IMR-90 (cell line): ENCODE measurements at regions not wholly inside any gene's neighbourhood (a gene's known extent, or its start where the extent isn't known, plus 50 kb on each side); places are given as distances from the start of the nearest gene placed in this dataset.

Source experiments
- ATAC-seq: fragments of 200-7000 bp; cut with Tn5 transposase; 2 replicates; pipeline ENCODE4 v1.9.1; 2020; ENCODE audit warnings: low read depth, mild to moderate bottlenecking, moderate library complexity
- BruUV-seq: library from RNA; stranded (reverse); fragments of 400-500 nt; replicated peaks from 2 replicates; lab custom pipeline; 2021; lab: Mats Ljungman, UMichigan
- CTCF ChIA-PET: fragments of 300-600 bp; formaldehyde crosslinking; extraction: SDS; loops from one replicate; lab custom pipeline; 2021; ENCODE audit warnings: antibody characterized with exemption; lab: Yijun Ruan, JAX
- POLR2A ChIA-PET: fragments of 300-600 bp; sonication (Branson Sonifier 250); formaldehyde crosslinking; loops from one replicate; lab custom pipeline; 2022; ENCODE audit warnings: antibody characterized with exemption; ENCODE audit not compliant: unreplicated experiment; lab: Charles Lee
- DNase-seq: peaks from one replicate; pipeline ENCODE4 v3.0.0; 2013
- H2AFZ ChIP-seq: replicated peaks from 2 replicates; pipeline ENCODE3; 2013; ENCODE audit warnings: low read length, mild to moderate bottlenecking; ENCODE audit not compliant: poor library complexity
- H2AK5ac ChIP-seq: 2 replicates; pipeline ENCODE4 v1.6.1; 2013; ENCODE audit warnings: low read depth, low read length, inconsistent platforms
- H2AK9ac ChIP-seq: replicated peaks from 2 replicates; pipeline ENCODE3; 2013; ENCODE audit warnings: mild to moderate bottlenecking, low read depth, low read length, moderate library complexity; ENCODE audit not compliant: poor library complexity
- H2BK120ac ChIP-seq: 2 replicates; pipeline ENCODE4 v1.6.1; 2013; ENCODE audit warnings: low read depth, low read length, inconsistent platforms
- H2BK15ac ChIP-seq: 3 replicates; pipeline ENCODE4 v1.6.1; 2013; ENCODE audit warnings: low read depth, low read length, inconsistent platforms
- H2BK20ac ChIP-seq: 2 replicates; pipeline ENCODE4 v1.6.1; 2013; ENCODE audit warnings: low read depth, mild to moderate bottlenecking, inconsistent platforms, low read length, moderate library complexity
- H2BK5ac ChIP-seq: 2 replicates; pipeline ENCODE4 v1.6.1; 2013; ENCODE audit warnings: mild to moderate bottlenecking, low read depth, low read length, inconsistent platforms; ENCODE audit not compliant: poor library complexity, severe bottlenecking
- H3K14ac ChIP-seq: replicated peaks from 2 replicates; pipeline ENCODE4 v1.6.1; 2013; ENCODE audit warnings: low read depth, low read length, inconsistent platforms
- H3K18ac ChIP-seq: 2 replicates; pipeline ENCODE4 v1.6.1; 2013; ENCODE audit warnings: low read depth, low read length, control low read depth
- H3K23ac ChIP-seq: 2 replicates; pipeline ENCODE4 v1.6.1; 2013; ENCODE audit warnings: low read depth, low read length, inconsistent platforms
- H3K27ac ChIP-seq: 2 replicates; pipeline ENCODE4 v1.5.1; 2013; ENCODE audit warnings: mild to moderate bottlenecking, control low read depth, low read length; ENCODE audit not compliant: insufficient read depth
- H3K27me3 ChIP-seq: 2 replicates; pipeline ENCODE4 v1.6.1; 2013; ENCODE audit warnings: low read length; ENCODE audit not compliant: control insufficient read depth, insufficient read depth
- H3K36me3 ChIP-seq: 2 replicates; pipeline ENCODE4 v1.6.1; 2013; ENCODE audit warnings: low read length, mixed read lengths; ENCODE audit not compliant: control insufficient read depth, insufficient read depth
- H3K4ac ChIP-seq: 2 replicates; pipeline ENCODE4 v1.6.1; 2013; ENCODE audit warnings: low read depth, low read length, inconsistent platforms
- H3K4me1 ChIP-seq: 2 replicates; pipeline ENCODE4 v1.6.1; 2013; ENCODE audit warnings: low read length, mixed read lengths; ENCODE audit not compliant: control insufficient read depth, insufficient read depth
- H3K4me2 ChIP-seq: 2 replicates; pipeline ENCODE4 v1.6.1; 2013; ENCODE audit warnings: low read depth, mild to moderate bottlenecking, control low read depth, low read length, moderate library complexity
- H3K4me3 ChIP-seq: 2 replicates; pipeline ENCODE4 v1.5.1; 2013; ENCODE audit warnings: low read depth, mild to moderate bottlenecking, control low read depth, low read length, moderate library complexity; ENCODE audit not compliant: insufficient read depth
- H3K56ac ChIP-seq: 2 replicates; pipeline ENCODE4 v1.6.1; 2013; ENCODE audit warnings: low read length, inconsistent platforms; ENCODE audit not compliant: insufficient read depth; ENCODE audit errors: extremely low read depth
- H3K79me1 ChIP-seq, 2 experiments: 2 replicates each; pipeline ENCODE4 v1.6.1; 2013; ENCODE audit warnings: low read length in 2 of 2, inconsistent platforms in 1 of 2, low read depth in 1 of 2
- H3K9ac ChIP-seq: 2 replicates; pipeline ENCODE4 v1.6.1; 2013; ENCODE audit warnings: low read depth, low read length, control low read depth
- H3K9me1 ChIP-seq: 2 replicates; pipeline ENCODE4 v1.6.1; 2013; ENCODE audit warnings: low read length, inconsistent platforms; ENCODE audit not compliant: insufficient read depth
- H3K9me3 ChIP-seq: 2 replicates; pipeline ENCODE4 v1.6.1; 2013; ENCODE audit warnings: low read length; ENCODE audit not compliant: control insufficient read depth, insufficient read depth
- H4K20me1 ChIP-seq: 2 replicates; pipeline ENCODE4 v1.6.1; 2013; ENCODE audit warnings: low read length, inconsistent platforms; ENCODE audit not compliant: insufficient read depth
- H4K5ac ChIP-seq: 2 replicates; pipeline ENCODE4 v1.6.1; 2013; ENCODE audit warnings: mild to moderate bottlenecking, low read depth, low read length, control low read depth
- H4K8ac ChIP-seq, 2 experiments: 2 replicates each; pipeline ENCODE4 v1.6.1; 2013; ENCODE audit warnings: low read depth in 2 of 2, low read length in 2 of 2, control low read depth in 1 of 2, inconsistent platforms in 1 of 2
- H4K91ac ChIP-seq: 2 replicates; pipeline ENCODE4 v1.6.1; 2013; ENCODE audit warnings: low read depth, low read length, inconsistent platforms; ENCODE audit not compliant: insufficient read depth
- BHLHE40 ChIP-seq: fragments of 150-350 bp; IDR thresholded peaks from 2 replicates; pipeline ENCODE4 v1.6.1; 2016; ENCODE audit warnings: mild to moderate bottlenecking, low read depth, low read length
- CEBPB ChIP-seq: IDR thresholded peaks from 2 replicates; pipeline ENCODE4 v1.6.1; 2012; ENCODE audit warnings: low read depth, low read length, improper control_type of control experiment
- CHD1 ChIP-seq: IDR thresholded peaks from 2 replicates; pipeline ENCODE4 v1.6.1; 2012; ENCODE audit warnings: low read depth, low read length, improper control_type of control experiment
- CTCF ChIP-seq: conservative IDR thresholded peaks from 2 replicates; pipeline ENCODE4 v1.5.1; 2012; ENCODE audit warnings: mild to moderate bottlenecking, low read depth, low read length, improper control_type of control experiment
- FOS ChIP-seq: fragments of 150-350 bp; IDR thresholded peaks from 2 replicates; pipeline ENCODE4 v1.6.1; 2016; ENCODE audit warnings: low read depth, low read length
- MAFK ChIP-seq: IDR thresholded peaks from 2 replicates; pipeline ENCODE4 v1.6.1; 2012; ENCODE audit warnings: low read depth, low read length, improper control_type of control experiment
- MAZ ChIP-seq: IDR thresholded peaks from 2 replicates; pipeline ENCODE4 v1.6.1; 2012; ENCODE audit warnings: low read depth, mild to moderate bottlenecking, low read length, improper control_type of control experiment, moderate library complexity, borderline replicate concordance
- MXI1 ChIP-seq: IDR thresholded peaks from 2 replicates; pipeline ENCODE4 v1.6.1; 2012; ENCODE audit warnings: low read depth, mild to moderate bottlenecking, low read length, moderate library complexity, borderline replicate concordance
- NFE2L2 ChIP-seq: fragments of 150-350 bp; IDR thresholded peaks from 2 replicates; pipeline ENCODE4 v1.6.1; 2016; ENCODE audit warnings: low read depth, mild to moderate bottlenecking, low read length
- POLR2A ChIP-seq: IDR thresholded peaks from 2 replicates; pipeline ENCODE4 v1.6.1; 2012; ENCODE audit warnings: mild to moderate bottlenecking, low read depth, low read length
- RAD21 ChIP-seq: IDR thresholded peaks from 2 replicates; pipeline ENCODE4 v1.6.1; 2012; ENCODE audit warnings: low read length, improper control_type of control experiment
- RCOR1 ChIP-seq: IDR thresholded peaks from 2 replicates; pipeline ENCODE4 v1.6.1; 2012; ENCODE audit warnings: mild to moderate bottlenecking, low read length, improper control_type of control experiment; ENCODE audit not compliant: insufficient replicate concordance
- RFX5 ChIP-seq: IDR thresholded peaks from 2 replicates; pipeline ENCODE4 v1.8.0; 2012; ENCODE audit warnings: low read depth, mild to moderate bottlenecking, low read length, moderate library complexity
- SMC3 ChIP-seq: fragments of 150-350 bp; IDR thresholded peaks from 2 replicates; pipeline ENCODE4 v1.6.1; 2016; ENCODE audit warnings: low read depth, mild to moderate bottlenecking, antibody characterized with exemption, low read length, moderate library complexity
- WGBS, 2 experiments: methylation state at CpG; one replicate each; pipeline versions ENCODE4 v1.1.5 to v1.1.7; 2013; ENCODE audit warnings: missing lambda C conversion rate in 2 of 2; ENCODE audit not compliant: insufficient read length in 1 of 2; ENCODE audit errors: extremely low coverage in 2 of 2; 5-methylcytosine and 5-hydroxymethylcytosine counted together
- dilution Hi-C: fragments of 300-500 bp; cut with HindIII; formaldehyde crosslinking; loops from one replicate; pipeline ENCODE4 v1.14.3; 2018; ENCODE audit warnings: low sequenced_read_pairs; ENCODE audit not compliant: unreplicated experiment
- in situ Hi-C: fragments of 300-500 bp; cut with MboI; formaldehyde crosslinking; loops from 3 replicates; pipeline ENCODE4 v1.14.3; 2019; ENCODE audit warnings: low sequenced_read_pairs, inconsistent platforms, mixed read lengths
- intact Hi-C: fragments of 100-400 bp; cut with micrococcal nuclease; formaldehyde crosslinking; loops from 2 replicates; pipeline ENCODE4 v1.10.0; 2022
- TF ChIP-seq, protein P1 (sequence below): fragments of 150-350 bp; IDR thresholded peaks from 2 replicates; pipeline ENCODE4 v1.6.1; 2017; ENCODE audit warnings: mild to moderate bottlenecking, antibody characterized with exemption, low read length, low read depth
- TF ChIP-seq, protein P2 (sequence below): fragments of 150-350 bp; IDR thresholded peaks from 2 replicates; pipeline ENCODE4 v1.6.1; 2016; ENCODE audit warnings: low read depth, mild to moderate bottlenecking, low read length, moderate library complexity, borderline replicate concordance

GRCh38 chr12:63010698-63011097 lies 75.7 kb upstream of the PPM1H start:
- Histone ChIP-seq H3K4me3 (no peak overlapping the region), H2AK9ac (no peak overlapping the region), H2BK5ac (no peak overlapping the region), H3K4me1 (no peaks in the 10 kb centered on the region), H4K8ac (no peak overlapping the region), H3K36me3 (no peaks in the 10 kb centered on the region), H2BK15ac (no peak overlapping the region), H4K5ac (no peak overlapping the region), H3K14ac (no peak overlapping the region), H3K9me3 (no peaks in the 10 kb centered on the region), H3K56ac (no peak overlapping the region), H2AK5ac (no peak overlapping the region), H3K27ac (no peak overlapping the region), H3K18ac (no peak overlapping the region), H2AFZ (no peak overlapping the region), H3K27me3 (no peaks in the 10 kb centered on the region; the same call in 1 of the 2 replicates), H4K91ac (no peak overlapping the region), H3K4me2 (no peak overlapping the region), H2BK20ac (no peak overlapping the region), H3K9ac (no peak overlapping the region), H3K23ac (no peak overlapping the region), H3K4ac (no peak overlapping the region), H4K20me1 (no peaks in the 10 kb centered on the region), H2BK120ac (no peak overlapping the region), H3K79me1 (no peaks in the 10 kb centered on the region), H3K9me1 (no peaks in the 10 kb centered on the region)
- no CpG with 5 or more reads among the region's 2 CpGs for WGBS, 2 experiments
- DNase-seq (no peak), ATAC-seq (no peak)
- in situ Hi-C loops, result no loop called here
- POLR2A ChIA-PET, result no interaction called here
- CTCF ChIA-PET, result no interaction called here
- TF ChIP-seq CTCF (no peak), NFE2L2 (no peak), FOS (no peak), MAFK (no peak), RAD21 (no peak), POLR2A (no peak), CHD1 (no peak), SMC3 (no peak), BHLHE40 (no peak), MXI1 (no peak), CEBPB (no peak), MAZ (no peak), RCOR1 (no peak), RFX5 (no peak)
- TF ChIP-seq, protein P1, sequence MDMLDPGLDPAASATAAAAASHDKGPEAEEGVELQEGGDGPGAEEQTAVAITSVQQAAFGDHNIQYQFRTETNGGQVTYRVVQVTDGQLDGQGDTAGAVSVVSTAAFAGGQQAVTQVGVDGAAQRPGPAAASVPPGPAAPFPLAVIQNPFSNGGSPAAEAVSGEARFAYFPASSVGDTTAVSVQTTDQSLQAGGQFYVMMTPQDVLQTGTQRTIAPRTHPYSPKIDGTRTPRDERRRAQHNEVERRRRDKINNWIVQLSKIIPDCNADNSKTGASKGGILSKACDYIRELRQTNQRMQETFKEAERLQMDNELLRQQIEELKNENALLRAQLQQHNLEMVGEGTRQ, result no peak
- TF ChIP-seq, protein P2, sequence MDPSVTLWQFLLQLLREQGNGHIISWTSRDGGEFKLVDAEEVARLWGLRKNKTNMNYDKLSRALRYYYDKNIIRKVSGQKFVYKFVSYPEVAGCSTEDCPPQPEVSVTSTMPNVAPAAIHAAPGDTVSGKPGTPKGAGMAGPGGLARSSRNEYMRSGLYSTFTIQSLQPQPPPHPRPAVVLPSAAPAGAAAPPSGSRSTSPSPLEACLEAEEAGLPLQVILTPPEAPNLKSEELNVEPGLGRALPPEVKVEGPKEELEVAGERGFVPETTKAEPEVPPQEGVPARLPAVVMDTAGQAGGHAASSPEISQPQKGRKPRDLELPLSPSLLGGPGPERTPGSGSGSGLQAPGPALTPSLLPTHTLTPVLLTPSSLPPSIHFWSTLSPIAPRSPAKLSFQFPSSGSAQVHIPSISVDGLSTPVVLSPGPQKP, result no peak
- intact Hi-C loops, result no loop called here
- BruUV-seq, result no TSS peak
- dilution Hi-C loops, result no loop called here
